AG04450 (cell line): ENCODE measurements at regions not wholly inside any gene's neighbourhood (a gene's known extent, or its start where the extent isn't known, plus 50 kb on each side); places are given as distances from the start of the nearest gene placed in this dataset.
"Not testable (repeated sequence)": the region's sequence is repeated elsewhere in the genome, so short reads cannot be mapped to it uniquely, and the experiment has no call there.

ENCODE experiments used
- CTCF ChIA-PET: fragments of 300-600, 350-600 bp; formaldehyde crosslinking; extraction: SDS; loops from one replicate; lab custom pipeline; 2022; ENCODE audit warnings: antibody characterized with exemption, inconsistent platforms; lab: Charles Lee
- POLR2A ChIA-PET: fragments of 350-600 bp; formaldehyde crosslinking; extraction: SDS; loops from one replicate; lab custom pipeline; 2021; ENCODE audit warnings: antibody characterized with exemption, inconsistent platforms; lab: Yijun Ruan, JAX
- DNase-seq: peaks from one replicate; pipeline ENCODE4 v3.0.0-alpha.2; 2011; ENCODE audit warnings: low read depth, low spot score
- H3K27ac ChIP-seq: one replicate; pipeline ENCODE4 v1.5.1; 2012; ENCODE audit warnings: low read depth, low read length, control low read depth
- H3K27me3 ChIP-seq: one replicate; pipeline ENCODE4 v1.6.0; 2012; ENCODE audit warnings: low read length; ENCODE audit not compliant: control insufficient read depth, insufficient read depth
- H3K4me3 ChIP-seq: 2 replicates; pipeline ENCODE4 v1.5.1; 2011; ENCODE audit warnings: mild to moderate bottlenecking, low read depth, low read length, control low read depth
- H3K9me3 ChIP-seq: 2 replicates; pipeline ENCODE4 v1.5.1; 2012; ENCODE audit warnings: low read length; ENCODE audit not compliant: control insufficient read depth, insufficient read depth
- CTCF ChIP-seq: IDR thresholded peaks from 2 replicates; pipeline ENCODE4 v1.5.1; 2011; ENCODE audit warnings: low read depth, low read length, control low read depth, inconsistent platforms

GRCh38 chr17:62150471-62150870 is 85.4 kb upstream of the MED13 start:
- DNase-seq, result no peak
- H3K27me3 ChIP-seq, result peaks cover 6% of the 10 kb centered on the region
- ChIA-PET CTCF (no interaction called here), POLR2A (no interaction called here)
- no peak overlapping the region for H3K27ac ChIP-seq
- H3K9me3 ChIP-seq, result no peaks in the 10 kb centered on the region
- no peak overlapping the region for H3K4me3 ChIP-seq
- no peak for TF ChIP-seq CTCF

GRCh38 chr17:62149961-62150360 is 84.9 kb upstream of the MED13 start:
- CTCF ChIA-PET, result no interaction called here
- TF ChIP-seq CTCF, result no peak

GRCh38 chr17:62147284-62147683 is 82.2 kb upstream of the MED13 start:
- Histone ChIP-seq H3K27me3 (peaks cover 6% of the 10 kb centered on the region), H3K9me3 (no peaks in the 10 kb centered on the region), H3K4me3 (no peak overlapping the region), H3K27ac (no peak overlapping the region)
- TF ChIP-seq CTCF, result no peak
- ChIA-PET POLR2A (no interaction called here), CTCF (no interaction called here)
- no peak for DNase-seq

More at GRCh38 chr17:62149961-62150360, 84.9 kb upstream of the MED13 start:
- Histone ChIP-seq H3K27me3 (peaks cover 6% of the 10 kb centered on the region), H3K9me3 (no peaks in the 10 kb centered on the region), H3K4me3 (no peak overlapping the region), H3K27ac (no peak overlapping the region)
- no peak for DNase-seq
- POLR2A ChIA-PET, result no interaction called here

GRCh38 chr17:62140836-62141235 is 75.8 kb upstream of the MED13 start:
- TF ChIP-seq CTCF, result no peak
- H3K27ac ChIP-seq, result no peak overlapping the region
- no peak for DNase-seq
- ChIA-PET POLR2A (no interaction called here), CTCF (no interaction called here)
- H3K27me3 ChIP-seq, result peaks cover 9% of the 10 kb centered on the region
- H3K9me3 ChIP-seq, result peaks cover 4% of the 10 kb centered on the region; the same call in 1 of the 2 replicates
- H3K4me3 ChIP-seq, result no peak overlapping the region

GRCh38 chr17:62140376-62140775 is 75.3 kb upstream of the MED13 start:
- TF ChIP-seq CTCF, result no peak
- Histone ChIP-seq H3K27ac (no peak overlapping the region), H3K9me3 (peaks cover 4% of the 10 kb centered on the region; the same call in 1 of the 2 replicates), H3K27me3 (peaks cover 9% of the 10 kb centered on the region), H3K4me3 (no peak overlapping the region)
- CTCF ChIA-PET, result no interaction called here
- DNase-seq, result no peak
- POLR2A ChIA-PET, result no interaction called here

- CTCF ChIA-PET, POLR2A ChIA-PET, DNase-seq, H3K27me3 ChIP-seq, H3K9me3 ChIP-seq, H3K4me3 ChIP-seq, H3K27ac ChIP-seq: not testable (repeated sequence)
Observed at GRCh38 chr17:62139690-62140354, 74.7 kb upstream of the MED13 start.
